Astrocyte (in vitro differentiated cells and primary cell): ENCODE measurements at regions not wholly inside any gene's neighbourhood (a gene's known extent, or its start where the extent isn't known, plus 50 kb on each side); places are given as distances from the start of the nearest gene placed in this dataset.

ENCODE experiments used
- DNase-seq: peaks from one replicate; pipeline ENCODE4 v3.0.0-alpha.2; 2010; ENCODE audit warnings: low read depth
- FAIRE-seq: peaks from 2 replicates; lab custom pipeline; 2011; peaks lifted over from hg19 to GRCh38; lab: Jason Lieb, UNC
- H2AFZ ChIP-seq: 2 replicates; pipeline ENCODE4 v1.6.0; 2012; ENCODE audit warnings: low read depth, low read length, inconsistent platforms
- H3K27ac ChIP-seq: 2 replicates; pipeline ENCODE4 v1.5.1; 2011; ENCODE audit warnings: low read depth, low read length, inconsistent platforms
- H3K27me3 ChIP-seq: 2 replicates; pipeline ENCODE4 v1.6.0; 2011; ENCODE audit warnings: low read length, inconsistent platforms; ENCODE audit not compliant: insufficient read depth
- H3K36me3 ChIP-seq: 2 replicates; pipeline ENCODE4 v1.5.1; 2011; ENCODE audit warnings: low read length, inconsistent platforms; ENCODE audit not compliant: insufficient read depth
- H3K4me1 ChIP-seq: 2 replicates; pipeline ENCODE4 v1.5.1; 2011; ENCODE audit warnings: low read length, inconsistent platforms; ENCODE audit not compliant: insufficient read depth
- H3K4me2 ChIP-seq: 2 replicates; pipeline ENCODE4 v1.6.0; 2012; ENCODE audit warnings: low read length, inconsistent platforms
- H3K4me3 ChIP-seq: 2 replicates; pipeline ENCODE4 v1.5.1; 2011; ENCODE audit warnings: low read depth, mild to moderate bottlenecking, low read length, inconsistent platforms; ENCODE audit not compliant: insufficient read depth
- H3K79me2 ChIP-seq: 2 replicates; pipeline ENCODE4 v1.6.0; 2012; ENCODE audit warnings: mild to moderate bottlenecking, low read length, inconsistent platforms; ENCODE audit not compliant: insufficient read depth
- H3K9ac ChIP-seq: 2 replicates; pipeline ENCODE4 v1.6.0; 2012; ENCODE audit warnings: mild to moderate bottlenecking, low read length, inconsistent platforms
- H3K9me3 ChIP-seq: 2 replicates; pipeline ENCODE4 v1.5.1; 2012; ENCODE audit warnings: low read depth, mild to moderate bottlenecking, low read length, inconsistent platforms; ENCODE audit not compliant: insufficient read depth
- H4K20me1 ChIP-seq: 2 replicates; pipeline ENCODE4 v1.6.0; 2012; ENCODE audit warnings: low read length, inconsistent platforms; ENCODE audit not compliant: insufficient read depth
- H3K27ac Mint-ChIP-seq: one replicate; pipeline ENCODE4 v1.8.0; 2021; ENCODE audit warnings: mild to moderate bottlenecking, mixed read lengths; ENCODE audit not compliant: unreplicated experiment
- H3K27me3 Mint-ChIP-seq: one replicate; pipeline ENCODE4 v1.8.0; 2021; ENCODE audit warnings: low read depth, mixed read lengths; ENCODE audit not compliant: unreplicated experiment
- H3K36me3 Mint-ChIP-seq: one replicate; pipeline ENCODE4 v1.8.0; 2021; ENCODE audit warnings: low read depth, mixed read lengths; ENCODE audit not compliant: unreplicated experiment
- H3K4me1 Mint-ChIP-seq: one replicate; pipeline ENCODE4 v1.8.0; 2021; ENCODE audit warnings: low read depth, mixed read lengths; ENCODE audit not compliant: unreplicated experiment
- H3K4me3 Mint-ChIP-seq: one replicate; pipeline ENCODE4 v1.8.0; 2021; ENCODE audit warnings: mild to moderate bottlenecking, moderate library complexity, mixed read lengths; ENCODE audit not compliant: unreplicated experiment
- H3K9me3 Mint-ChIP-seq: one replicate; pipeline ENCODE4 v1.8.0; 2021; ENCODE audit warnings: mild to moderate bottlenecking, mixed read lengths; ENCODE audit not compliant: unreplicated experiment
- CTCF ChIP-seq: IDR thresholded peaks from 2 replicates; pipeline ENCODE4 v1.5.1; 2011; ENCODE audit warnings: low read depth, mild to moderate bottlenecking, inconsistent platforms, low read length, moderate library complexity; ENCODE audit not compliant: insufficient read depth
- EZH2 ChIP-seq: IDR thresholded peaks from 2 replicates; pipeline ENCODE4 v1.6.1; 2012; ENCODE audit warnings: mild to moderate bottlenecking, low read length, inconsistent platforms; ENCODE audit not compliant: insufficient read depth

- no peaks in the 10 kb centered on the region for H3K4me1 ChIP-seq
- Mint-ChIP-seq H3K27ac (no peak overlapping the region), H3K36me3 (no peaks in the 10 kb centered on the region), H3K27me3 (peaks cover 6% of the 10 kb centered on the region), H3K4me1 (no peaks in the 10 kb centered on the region), H3K9me3 (no peaks in the 10 kb centered on the region), H3K4me3 (no peak overlapping the region)
- H3K9me3 ChIP-seq: no peaks in the 10 kb centered on the region
- no peak overlapping the region for H3K9ac ChIP-seq
- no peaks in the 10 kb centered on the region for H3K36me3 ChIP-seq
- DNase-seq (no peak), FAIRE-seq (no peak)
- no peaks in the 10 kb centered on the region for H3K79me2 ChIP-seq
- H3K4me3 ChIP-seq: no peak overlapping the region
- no peak overlapping the region for H2AFZ ChIP-seq
- H3K27ac ChIP-seq: no peak overlapping the region
- no peak overlapping the region for H3K4me2 ChIP-seq
- H4K20me1 ChIP-seq: no peaks in the 10 kb centered on the region
- TF ChIP-seq CTCF: no peak
- TF ChIP-seq EZH2: no peak
- peaks cover 4% of the 10 kb centered on the region for H3K27me3 ChIP-seq
Measured at GRCh38 chr1:63205776-63206175, 116.6 kb upstream of the FOXD3 start.

GRCh38 chr1:63214553-63214952 lies 107.8 kb upstream of the FOXD3 start:
- TF ChIP-seq EZH2: no peak
- no peaks in the 10 kb centered on the region for H3K27me3 Mint-ChIP-seq
- no peak overlapping the region for H3K27ac ChIP-seq
- no peak overlapping the region for H3K4me3 Mint-ChIP-seq
- H3K9me3 ChIP-seq: no peaks in the 10 kb centered on the region
- no peaks in the 10 kb centered on the region for H4K20me1 ChIP-seq
- no peak overlapping the region for H2AFZ ChIP-seq
- H3K4me2 ChIP-seq: no peak overlapping the region
- no peaks in the 10 kb centered on the region for H3K79me2 ChIP-seq
- FAIRE-seq (no peak), DNase-seq (no peak)
- H3K4me3 ChIP-seq: no peak overlapping the region
- H3K36me3 ChIP-seq: no peaks in the 10 kb centered on the region
- no peak overlapping the region for H3K9ac ChIP-seq
- H3K4me1 ChIP-seq: no peaks in the 10 kb centered on the region
- H3K27me3 ChIP-seq: no peaks in the 10 kb centered on the region
- no peaks in the 10 kb centered on the region for H3K4me1 Mint-ChIP-seq
- no peak overlapping the region for H3K27ac Mint-ChIP-seq
- peaks cover 5% of the 10 kb centered on the region for H3K9me3 Mint-ChIP-seq
- H3K36me3 Mint-ChIP-seq: no peaks in the 10 kb centered on the region

- H3K4me1 ChIP-seq: no peaks in the 10 kb centered on the region
- no peak overlapping the region for H3K4me2 ChIP-seq
- H3K27me3 ChIP-seq: no peaks in the 10 kb centered on the region
- H3K79me2 ChIP-seq: no peaks in the 10 kb centered on the region
- Mint-ChIP-seq H3K4me1 (no peaks in the 10 kb centered on the region), H3K9me3 (no peaks in the 10 kb centered on the region), H3K4me3 (no peak overlapping the region), H3K36me3 (no peaks in the 10 kb centered on the region), H3K27ac (no peak overlapping the region), H3K27me3 (no peaks in the 10 kb centered on the region)
- H3K4me3 ChIP-seq: no peak overlapping the region
- no peak overlapping the region for H3K9ac ChIP-seq
- no peaks in the 10 kb centered on the region for H4K20me1 ChIP-seq
- FAIRE-seq (no peak), DNase-seq (no peak)
- TF ChIP-seq EZH2 (no peak), CTCF (no peak)
- H3K36me3 ChIP-seq: no peaks in the 10 kb centered on the region
- H3K27ac ChIP-seq: no peak overlapping the region
- H2AFZ ChIP-seq: no peak overlapping the region
- H3K9me3 ChIP-seq: no peaks in the 10 kb centered on the region
Measured at GRCh38 chr1:63223426-63223825, 98.9 kb upstream of the FOXD3 start.
